ENCODE measurements at regions not wholly inside any gene's neighbourhood (a gene's known extent, or its start where the extent isn't known, plus 50 kb on each side); places are given as distances from the start of the nearest gene placed in this dataset.
A peak's percentile ranks its signal among the peaks of the same experiment; 100 is the strongest.

- H3K4me3 ChIP-seq (ENCODE audit: low read length in 2 of 2) = no peak overlapping the region
- H3K9ac ChIP-seq (ENCODE audit: low read depth, low read length, poor library complexity) = no peak overlapping the region
- no peak overlapping the region for H3K4me2 ChIP-seq (ENCODE audit: insufficient read depth, low read length, poor library complexity, severe bottlenecking)
- H4K8ac ChIP-seq (ENCODE audit: low read depth, low read length) = no peak overlapping the region
- no peak for DNase-seq (ENCODE audit: low spot score)
- H3K79me1 ChIP-seq (ENCODE audit: low read depth, low read length) = no peaks in the 10 kb centered on the region
- no peaks in the 10 kb centered on the region for H3K27me3 ChIP-seq (ENCODE audit: control insufficient read depth in 3 of 3, insufficient read depth in 3 of 3, low read depth in 1 of 3, low read length in 3 of 3)
- no peak overlapping the region for H3K18ac ChIP-seq (ENCODE audit: low read length)
- no peak overlapping the region for H3K23ac ChIP-seq (ENCODE audit: low read depth, low read length, poor library complexity)
- no peak overlapping the region for H2BK120ac ChIP-seq (ENCODE audit: low read depth, low read length)
- no peak overlapping the region for H2AK5ac ChIP-seq (ENCODE audit: low read depth, low read length)
- H2BK12ac ChIP-seq (ENCODE audit: low read length) = no peak overlapping the region
- H3K36me3 ChIP-seq (replicated peaks in 1 of 2; ENCODE audit: control insufficient read depth in 2 of 2, insufficient read depth in 2 of 2, low read length in 2 of 2) = no peaks in the 10 kb centered on the region
- H2BK5ac ChIP-seq (ENCODE audit: low read length) = no peak overlapping the region
- peaks cover 12 to 35% of the 10 kb centered on the region in 2 donors for H3K4me1 ChIP-seq (ENCODE audit: control insufficient read depth in 2 of 2, insufficient read depth in 1 of 2, low read depth in 1 of 2, low read length in 2 of 2)
- H2BK15ac ChIP-seq (ENCODE audit: low read length) = no peak overlapping the region
- no peak overlapping the region for H3K4ac ChIP-seq (ENCODE audit: low read length)
- H4K91ac ChIP-seq (ENCODE audit: low read depth, low read length, poor library complexity) = no peak overlapping the region
- H3K9me3 ChIP-seq (replicated peaks in 1 of 2; ENCODE audit: control insufficient read depth in 2 of 2, insufficient read depth in 1 of 2, low read depth in 1 of 2, low read length in 2 of 2) = peaks cover 0 to 15% of the 10 kb centered on the region in 2 donors
- H3K14ac ChIP-seq (ENCODE audit: low read length) = no peak overlapping the region
- H2AFZ ChIP-seq (ENCODE audit: low read length) = no peak overlapping the region
- no peak overlapping the region for H3K27ac ChIP-seq (replicated peaks; ENCODE audit: low read length)
- no CpG with 5 or more reads among the region's 7 CpGs for WGBS, 2 donors (ENCODE audit: extremely low coverage in 2 of 2, insufficient read length in 2 of 2, insufficient replicate concordance in 1 of 2)
These were observed 120.5 kb upstream of the PEG3 start for GRCh38 chr19:56960959-56961543.

- WGBS, 2 donors (ENCODE audit: extremely low coverage in 2 of 2, insufficient read length in 2 of 2, insufficient replicate concordance in 1 of 2) = no CpG with 5 or more reads among the region's 8 CpGs
- Histone ChIP-seq H3K36me3 (replicated peaks in 1 of 2; ENCODE audit: control insufficient read depth in 2 of 2, insufficient read depth in 2 of 2, low read length in 2 of 2) (peaks cover 0 to 2% of the 10 kb centered on the region in 2 donors), H2AFZ (ENCODE audit: low read length) (no peak overlapping the region)
These were observed 123.9 kb upstream of the PEG3 start for GRCh38 chr19:56964410-56964920.

GRCh38 chr19:56966225-56966696, 125.7 kb upstream of the PEG3 start:
- no peak overlapping the region for H2BK120ac ChIP-seq (ENCODE audit: low read depth, low read length)
- peak overlapping the region; percentile 85 for H2BK12ac ChIP-seq (ENCODE audit: low read length)
- peak overlapping the region; percentile 87 for H3K4ac ChIP-seq (ENCODE audit: low read length)
- H4K91ac ChIP-seq (ENCODE audit: low read depth, low read length, poor library complexity) = no peak overlapping the region
- H3K9me3 ChIP-seq (replicated peaks in 1 of 2; ENCODE audit: control insufficient read depth in 2 of 2, insufficient read depth in 1 of 2, low read depth in 1 of 2, low read length in 2 of 2) = peaks cover 0 to 20% of the 10 kb centered on the region in 2 donors
- no peak overlapping the region for H3K23ac ChIP-seq (ENCODE audit: low read depth, low read length, poor library complexity)
- peak overlapping the region; percentile 74 for H2AFZ ChIP-seq (ENCODE audit: low read length)
- H2BK5ac ChIP-seq (ENCODE audit: low read length) = peak overlapping the region; percentile 6
- no peak overlapping the region for H3K4me2 ChIP-seq (ENCODE audit: insufficient read depth, low read length, poor library complexity, severe bottlenecking)
- H2AK5ac ChIP-seq (ENCODE audit: low read depth, low read length) = no peak overlapping the region
- H3K4me3 ChIP-seq (ENCODE audit: low read length in 2 of 2) = peak overlapping the region in 1 of 2 donors; percentile 50
- H2BK15ac ChIP-seq (ENCODE audit: low read length) = no peak overlapping the region
- no peak overlapping the region for H3K9ac ChIP-seq (ENCODE audit: low read depth, low read length, poor library complexity)
- no CpG with 5 or more reads among the region's 17 CpGs for WGBS, 2 donors (ENCODE audit: extremely low coverage in 2 of 2, insufficient read length in 2 of 2, insufficient replicate concordance in 1 of 2)
- no peak overlapping the region for H4K8ac ChIP-seq (ENCODE audit: low read depth, low read length)
- H3K27ac ChIP-seq (replicated peaks; ENCODE audit: low read length) = peak overlapping the region; percentile 63
- peaks cover 11 to 39% of the 10 kb centered on the region in 2 donors for H3K4me1 ChIP-seq (ENCODE audit: control insufficient read depth in 2 of 2, insufficient read depth in 1 of 2, low read depth in 1 of 2, low read length in 2 of 2)
- peaks cover 0 to 17% (median 0%) of the 10 kb centered on the region in 3 experiments for H3K27me3 ChIP-seq (ENCODE audit: control insufficient read depth in 3 of 3, insufficient read depth in 3 of 3, low read depth in 1 of 3, low read length in 3 of 3)
- DNase-seq (ENCODE audit: low spot score) = no peak
- H3K79me1 ChIP-seq (ENCODE audit: low read depth, low read length) = no peaks in the 10 kb centered on the region
- H3K18ac ChIP-seq (ENCODE audit: low read length) = peak overlapping the region; percentile 82
- H3K14ac ChIP-seq (ENCODE audit: low read length) = no peak overlapping the region
- H3K36me3 ChIP-seq (replicated peaks in 1 of 2; ENCODE audit: control insufficient read depth in 2 of 2, insufficient read depth in 2 of 2, low read length in 2 of 2) = peaks cover 0 to 2% of the 10 kb centered on the region in 2 donors

More at GRCh38 chr19:56964410-56964920, 123.9 kb upstream of the PEG3 start:
- Histone ChIP-seq H3K4me3 (ENCODE audit: low read length in 2 of 2) (no peak overlapping the region), H2BK5ac (ENCODE audit: low read length) (no peak overlapping the region), H3K23ac (ENCODE audit: low read depth, low read length, poor library complexity) (no peak overlapping the region), H4K8ac (ENCODE audit: low read depth, low read length) (no peak overlapping the region), H4K91ac (ENCODE audit: low read depth, low read length, poor library complexity) (no peak overlapping the region), H3K27me3 (ENCODE audit: control insufficient read depth in 3 of 3, insufficient read depth in 3 of 3, low read depth in 1 of 3, low read length in 3 of 3) (peaks cover 0 to 7% (median 0%) of the 10 kb centered on the region in 3 experiments), H3K27ac (replicated peaks; ENCODE audit: low read length) (no peak overlapping the region), H3K4me1 (ENCODE audit: control insufficient read depth in 2 of 2, insufficient read depth in 1 of 2, low read depth in 1 of 2, low read length in 2 of 2) (peaks cover 11 to 37% of the 10 kb centered on the region in 2 donors), H3K9me3 (replicated peaks in 1 of 2; ENCODE audit: control insufficient read depth in 2 of 2, insufficient read depth in 1 of 2, low read depth in 1 of 2, low read length in 2 of 2) (peaks cover 0 to 18% of the 10 kb centered on the region in 2 donors), H3K4ac (ENCODE audit: low read length) (no peak overlapping the region), H3K9ac (ENCODE audit: low read depth, low read length, poor library complexity) (no peak overlapping the region), H3K18ac (ENCODE audit: low read length) (no peak overlapping the region), H2BK15ac (ENCODE audit: low read length) (no peak overlapping the region), H3K79me1 (ENCODE audit: low read depth, low read length) (no peaks in the 10 kb centered on the region), H2AK5ac (ENCODE audit: low read depth, low read length) (no peak overlapping the region), H2BK120ac (ENCODE audit: low read depth, low read length) (no peak overlapping the region), H2BK12ac (ENCODE audit: low read length) (no peak overlapping the region), H3K14ac (ENCODE audit: low read length) (no peak overlapping the region), H3K4me2 (ENCODE audit: insufficient read depth, low read length, poor library complexity, severe bottlenecking) (no peak overlapping the region)
- DNase-seq (ENCODE audit: low spot score) = no peak

- Histone ChIP-seq H3K27me3 (ENCODE audit: control insufficient read depth in 3 of 3, insufficient read depth in 3 of 3, low read depth in 1 of 3, low read length in 3 of 3) (peaks cover 0 to 17% (median 0%) of the 10 kb centered on the region in 3 experiments), H3K36me3 (replicated peaks in 1 of 2; ENCODE audit: control insufficient read depth in 2 of 2, insufficient read depth in 2 of 2, low read length in 2 of 2) (peaks cover 0 to 2% of the 10 kb centered on the region in 2 donors), H4K8ac (ENCODE audit: low read depth, low read length) (no peak overlapping the region), H3K79me1 (ENCODE audit: low read depth, low read length) (no peaks in the 10 kb centered on the region), H3K4me1 (ENCODE audit: control insufficient read depth in 2 of 2, insufficient read depth in 1 of 2, low read depth in 1 of 2, low read length in 2 of 2) (peaks cover 11 to 39% of the 10 kb centered on the region in 2 donors), H2BK120ac (ENCODE audit: low read depth, low read length) (no peak overlapping the region), H3K4me2 (ENCODE audit: insufficient read depth, low read length, poor library complexity, severe bottlenecking) (no peak overlapping the region), H3K4ac (ENCODE audit: low read length) (peak overlapping the region; percentile 87), H3K23ac (ENCODE audit: low read depth, low read length, poor library complexity) (no peak overlapping the region), H3K4me3 (ENCODE audit: low read length in 2 of 2) (peak overlapping the region in 1 of 2 donors; percentile 50), H3K9ac (ENCODE audit: low read depth, low read length, poor library complexity) (peak overlapping the region; percentile 13), H3K14ac (ENCODE audit: low read length) (no peak overlapping the region), H2BK5ac (ENCODE audit: low read length) (peak overlapping the region; percentile 6), H4K91ac (ENCODE audit: low read depth, low read length, poor library complexity) (no peak overlapping the region), H2BK12ac (ENCODE audit: low read length) (peak overlapping the region; percentile 85), H2AK5ac (ENCODE audit: low read depth, low read length) (peak overlapping the region; percentile 73), H3K27ac (replicated peaks; ENCODE audit: low read length) (peak overlapping the region; percentile 63), H2AFZ (ENCODE audit: low read length) (peak overlapping the region; percentile 74), H3K9me3 (replicated peaks in 1 of 2; ENCODE audit: control insufficient read depth in 2 of 2, insufficient read depth in 1 of 2, low read depth in 1 of 2, low read length in 2 of 2) (peaks cover 0 to 20% of the 10 kb centered on the region in 2 donors), H2BK15ac (ENCODE audit: low read length) (peak overlapping the region; percentile 20), H3K18ac (ENCODE audit: low read length) (peak overlapping the region; percentile 44)
- DNase-seq (ENCODE audit: low spot score) = no peak
- no CpG with 5 or more reads among the region's 13 CpGs for WGBS, 2 donors (ENCODE audit: extremely low coverage in 2 of 2, insufficient read length in 2 of 2, insufficient replicate concordance in 1 of 2)
These were observed 126.3 kb upstream of the PEG3 start for GRCh38 chr19:56966697-56967299.
